ENCODE measurements at regions not wholly inside any gene's neighbourhood (a gene's known extent, or its start where the extent isn't known, plus 50 kb on each side); places are given as distances from the start of the nearest gene placed in this dataset.

- Histone ChIP-seq H3K36me3 (ENCODE audit: control insufficient read depth, insufficient read depth, low read length) (no peaks in the 10 kb centered on the region), H3K27me3 (ENCODE audit: control insufficient read depth, insufficient read depth, low read length) (no peaks in the 10 kb centered on the region), H3K4me3 (ENCODE audit: low read depth, low read length) (no peak overlapping the region)
- DNase-seq (ENCODE audit: low read depth) = no peak
- ChIA-PET POLR2A (no interaction called here), CTCF (interaction anchor here (0.7 to 4.7 kb wide), 15 partner anchors 8 to 211 kb away, joined by 3 to 29 read pairs (median 3); no protein-coding TSS in a partner anchor)
- TF ChIP-seq CTCF (IDR thresholded peaks at IDR 0.05; ENCODE audit: insufficient read depth, low read depth, low read length) = peak; percentile 70
Observed at GRCh38 chr22:22745225-22746060, 101.0 kb downstream of the GGTLC2 start.

GRCh38 chr22:22746061-22746962 lies 101.9 kb downstream of the GGTLC2 start:
- no peak for TF ChIP-seq CTCF (IDR thresholded peaks at IDR 0.05; ENCODE audit: insufficient read depth, low read depth, low read length)
- CTCF ChIA-PET = interaction anchor here (0.7 to 4.7 kb wide), 12 partner anchors 8 to 160 kb away, joined by 3 to 29 read pairs (median 4); no protein-coding TSS in a partner anchor
- Histone ChIP-seq H3K27me3 (ENCODE audit: control insufficient read depth, insufficient read depth, low read length) (no peaks in the 10 kb centered on the region), H3K4me3 (ENCODE audit: low read depth, low read length) (no peak overlapping the region), H3K36me3 (ENCODE audit: control insufficient read depth, insufficient read depth, low read length) (no peaks in the 10 kb centered on the region)
- POLR2A ChIA-PET = no interaction called here
- DNase-seq (ENCODE audit: low read depth) = no peak

GRCh38 chr22:22746963-22747933 lies 102.8 kb downstream of the GGTLC2 start:
- ChIA-PET POLR2A (no interaction called here), CTCF (interaction anchor here (0.7 to 4.7 kb wide), 4 partner anchors 23 to 161 kb away, joined by 3 to 29 read pairs (median 4); no protein-coding TSS in a partner anchor)
- TF ChIP-seq CTCF (IDR thresholded peaks at IDR 0.05; ENCODE audit: insufficient read depth, low read depth, low read length) = no peak
- no peaks in the 10 kb centered on the region for H3K27me3 ChIP-seq (ENCODE audit: control insufficient read depth, insufficient read depth, low read length)
- H3K36me3 ChIP-seq (ENCODE audit: control insufficient read depth, insufficient read depth, low read length) = no peaks in the 10 kb centered on the region
- DNase-seq (ENCODE audit: low read depth) = no peak
- no peak overlapping the region for H3K4me3 ChIP-seq (ENCODE audit: low read depth, low read length)

GRCh38 chr22:22748297-22748743 lies 103.9 kb downstream of the GGTLC2 start:
- TF ChIP-seq CTCF (IDR thresholded peaks at IDR 0.05; ENCODE audit: insufficient read depth, low read depth, low read length) = peak; percentile 86
- ChIA-PET CTCF (interaction anchor here (0.7 to 4.7 kb wide), 4 partner anchors 38 to 160 kb away, joined by 3 to 29 read pairs (median 3); no protein-coding TSS in a partner anchor), POLR2A (no interaction called here)
- H3K4me3 ChIP-seq (ENCODE audit: low read depth, low read length) = no peak overlapping the region
- DNase-seq (ENCODE audit: low read depth) = no peak
- no peaks in the 10 kb centered on the region for H3K27me3 ChIP-seq (ENCODE audit: control insufficient read depth, insufficient read depth, low read length)
- no peaks in the 10 kb centered on the region for H3K36me3 ChIP-seq (ENCODE audit: control insufficient read depth, insufficient read depth, low read length)
